HG03060 (cell line): ENCODE measurements at regions not wholly inside any gene's neighbourhood (a gene's known extent, or its start where the extent isn't known, plus 50 kb on each side); places are given as distances from the start of the nearest gene placed in this dataset.

Source experiments
- ATAC-seq: cut with Tn5 transposase; IDR thresholded peaks from one replicate; pipeline ENCODE4 v1.9.1; 2021; ENCODE audit warnings: low read depth, moderate number of reproducible peaks; ENCODE audit not compliant: unreplicated experiment

DNA sequence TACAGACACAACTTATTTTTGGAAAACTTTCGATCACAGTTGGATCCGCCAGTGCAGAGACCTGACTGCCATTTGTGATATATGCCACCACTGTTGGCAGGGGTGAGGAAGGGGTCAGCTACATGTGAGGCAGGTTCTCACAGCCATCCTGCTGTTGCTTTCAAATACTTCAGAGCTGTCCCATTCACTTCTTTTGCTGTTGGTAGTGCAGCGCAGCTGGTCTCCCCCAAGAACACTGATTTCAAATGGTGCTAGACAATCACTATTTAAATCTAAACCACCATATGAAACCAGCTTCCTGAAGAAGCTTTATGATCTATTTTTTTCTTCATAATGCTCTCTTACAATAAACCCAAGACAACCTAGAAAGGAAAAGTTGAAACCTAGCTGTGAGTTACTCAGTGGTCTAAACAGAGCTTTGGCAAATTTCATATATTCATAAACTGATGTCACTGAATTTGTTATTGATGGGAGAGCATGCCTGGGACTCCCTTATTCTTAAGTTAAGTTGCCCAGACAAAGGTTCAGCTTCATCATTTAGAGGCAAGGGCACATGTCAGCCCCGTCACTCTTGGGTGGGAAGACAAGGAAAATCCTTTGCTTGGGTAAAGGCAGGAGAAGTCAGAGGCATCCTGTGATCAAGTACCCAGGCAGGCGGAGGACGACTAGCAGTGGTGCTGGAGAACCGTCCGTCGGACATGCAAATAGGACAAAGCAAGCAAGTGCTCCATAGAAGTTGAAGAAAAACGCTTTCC lies 143.4 kb upstream of the KLF14 start:
- ATAC-seq = no peak

- ATAC-seq = no peak
Measured at GRCh38 chr7:130877991-130878305, 143.9 kb upstream of the KLF14 start.

GRCh38 chr7:130878785-130879184 lies 144.8 kb upstream of the KLF14 start:
- no peak for ATAC-seq

GRCh38 chr7:130879191-130879590 lies 145.2 kb upstream of the KLF14 start:
- ATAC-seq = no peak

- no peak for ATAC-seq
Measured at GRCh38 chr7:130880668-130881067, 146.7 kb upstream of the KLF14 start.

DNA sequence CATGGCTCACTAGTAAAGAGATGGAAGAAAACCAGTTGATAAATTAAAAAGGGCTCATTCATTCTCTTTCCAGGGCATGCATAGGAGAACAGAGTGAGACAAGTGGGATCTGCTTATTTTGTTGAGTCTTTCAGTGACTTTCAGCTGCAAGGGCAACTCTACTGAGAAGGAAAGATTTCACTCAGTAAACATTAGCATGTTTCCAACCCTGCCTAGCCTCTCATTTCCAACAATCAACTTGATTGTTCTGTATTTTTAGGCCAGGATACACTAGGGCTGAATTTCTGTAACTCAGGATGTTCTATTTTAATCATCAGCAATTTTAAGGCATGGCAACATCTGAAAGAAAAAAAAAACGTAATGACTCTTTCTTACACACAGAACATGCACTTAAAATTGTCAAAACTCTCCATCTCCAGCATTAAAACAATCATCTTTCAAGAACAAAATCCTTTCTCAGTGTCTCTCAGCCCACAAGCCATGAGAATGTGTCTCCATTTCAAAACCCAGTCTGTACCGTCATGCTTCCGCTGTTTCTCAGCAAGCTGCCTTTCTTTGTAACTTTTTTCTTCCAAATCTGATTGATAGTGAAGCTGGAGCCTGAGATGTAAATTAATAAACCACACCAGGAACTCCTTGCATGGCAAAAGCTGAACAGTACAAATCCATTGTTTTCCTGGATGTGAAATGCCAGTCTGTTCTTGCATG lies 147.2 kb upstream of the KLF14 start:
- ATAC-seq = no peak

DNA sequence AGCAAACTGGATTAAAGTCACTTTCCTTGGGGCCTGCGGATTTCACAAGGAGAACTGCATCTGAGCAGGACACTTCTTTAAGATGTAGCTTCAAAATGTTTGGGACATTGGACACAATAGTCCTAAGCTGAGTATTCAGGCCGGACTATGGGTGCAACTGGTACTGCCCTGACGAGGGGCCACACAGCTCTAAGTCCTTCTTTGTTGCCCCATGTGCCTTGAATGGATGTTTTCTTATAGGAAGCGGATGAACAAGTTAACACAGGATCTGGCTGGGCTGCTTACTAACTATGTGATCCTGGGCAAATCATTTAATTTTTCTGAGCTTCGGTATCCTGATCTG lies 147.8 kb upstream of the KLF14 start:
- no peak for ATAC-seq

- no peak for ATAC-seq
Measured at GRCh38 chr7:130882396-130882795, 148.4 kb upstream of the KLF14 start.

DNA sequence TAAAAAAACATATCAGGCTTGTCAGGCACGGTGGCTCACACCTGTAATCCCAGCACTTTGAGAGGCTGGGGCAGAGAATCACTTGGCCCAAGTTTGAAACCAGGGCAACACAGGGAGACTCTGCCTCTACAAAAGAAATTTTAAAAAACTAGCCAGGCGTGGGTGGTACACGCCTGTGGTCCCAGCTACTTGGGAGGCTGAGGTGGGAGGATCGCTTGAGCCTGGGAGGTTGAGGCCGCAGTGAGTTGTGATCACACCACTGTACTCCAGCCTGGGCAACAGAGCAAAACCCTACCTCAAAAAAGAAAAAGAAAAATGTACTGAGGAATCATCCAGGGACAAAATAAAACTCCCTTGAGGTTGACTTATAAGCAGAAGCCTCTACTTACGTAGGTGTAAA lies 149.9 kb upstream of the KLF14 start:
- ATAC-seq = no peak

DNA sequence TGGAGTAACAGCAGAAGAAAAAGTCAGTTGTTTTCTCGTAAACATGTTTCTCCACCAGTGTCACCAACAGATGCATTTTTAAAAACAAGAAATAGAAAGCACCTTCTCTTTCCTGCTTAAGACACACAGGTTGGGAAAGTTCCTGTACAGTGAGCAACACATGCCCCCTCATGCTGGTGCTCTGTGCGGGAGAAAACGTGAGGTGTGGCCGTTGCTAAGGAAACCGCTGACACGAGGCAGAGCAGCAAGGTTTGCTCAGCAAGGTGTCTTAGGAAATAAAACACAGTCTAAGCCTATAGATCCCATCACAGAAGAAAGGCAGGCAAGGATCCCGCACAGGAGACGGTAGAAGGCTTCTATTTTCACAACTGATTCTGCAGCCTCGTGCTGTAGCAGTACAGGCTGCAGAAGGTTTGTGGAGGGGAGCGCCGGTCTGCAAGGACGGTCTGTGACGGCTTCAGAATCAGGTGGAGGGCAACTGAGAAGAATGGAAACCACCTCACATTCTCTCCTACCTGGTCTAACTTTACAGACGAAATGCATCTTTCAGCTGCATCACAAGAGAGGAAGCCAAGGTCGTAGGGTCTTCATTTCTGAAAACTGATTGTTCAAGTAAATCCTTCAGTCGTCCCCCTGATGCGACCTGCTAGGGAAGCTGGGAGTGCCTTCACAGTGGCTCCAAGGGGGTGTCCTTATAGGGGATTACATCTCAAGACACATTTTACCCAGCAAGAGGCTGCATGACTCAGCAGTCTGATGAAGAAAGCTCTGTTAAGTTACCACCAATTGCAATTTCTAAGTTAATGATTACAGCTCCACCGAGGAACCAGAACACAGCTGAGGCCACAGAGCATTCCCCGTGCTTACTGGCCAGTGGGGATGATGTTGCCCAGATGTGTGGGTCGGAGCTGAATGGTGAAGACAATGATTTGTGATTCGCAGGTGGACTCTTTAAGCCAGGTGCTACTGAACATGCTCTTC lies 150.7 kb upstream of the KLF14 start:
- ATAC-seq = no peak

- ATAC-seq = no peak
Measured at GRCh38 chr7:130886438-130887135, 152.6 kb upstream of the KLF14 start.

GRCh38 chr7:130887182-130887956 lies 153.4 kb upstream of the KLF14 start:
- ATAC-seq = no peak

GRCh38 chr7:130887957-130888371 lies 154.0 kb upstream of the KLF14 start:
- no peak for ATAC-seq

DNA sequence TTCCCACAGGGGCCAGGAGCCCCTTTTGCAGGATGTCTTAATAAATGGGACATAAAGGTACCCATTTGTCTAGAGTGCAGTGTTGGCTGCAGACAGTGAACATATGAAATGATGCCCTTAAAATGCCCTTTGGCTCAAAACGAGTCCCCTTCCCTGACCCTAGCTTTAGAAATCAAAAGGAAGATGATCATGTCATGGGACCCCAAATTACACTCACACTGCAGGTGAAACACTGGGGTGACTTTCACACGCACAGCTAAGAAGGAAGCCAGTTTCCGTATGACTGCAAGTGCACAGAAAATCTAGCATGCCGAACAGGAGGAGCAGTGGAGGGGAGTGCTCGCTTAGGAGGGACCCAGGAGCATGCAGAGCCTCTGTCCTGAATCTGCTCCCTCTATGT lies 154.5 kb upstream of the KLF14 start:
- no peak for ATAC-seq

DNA sequence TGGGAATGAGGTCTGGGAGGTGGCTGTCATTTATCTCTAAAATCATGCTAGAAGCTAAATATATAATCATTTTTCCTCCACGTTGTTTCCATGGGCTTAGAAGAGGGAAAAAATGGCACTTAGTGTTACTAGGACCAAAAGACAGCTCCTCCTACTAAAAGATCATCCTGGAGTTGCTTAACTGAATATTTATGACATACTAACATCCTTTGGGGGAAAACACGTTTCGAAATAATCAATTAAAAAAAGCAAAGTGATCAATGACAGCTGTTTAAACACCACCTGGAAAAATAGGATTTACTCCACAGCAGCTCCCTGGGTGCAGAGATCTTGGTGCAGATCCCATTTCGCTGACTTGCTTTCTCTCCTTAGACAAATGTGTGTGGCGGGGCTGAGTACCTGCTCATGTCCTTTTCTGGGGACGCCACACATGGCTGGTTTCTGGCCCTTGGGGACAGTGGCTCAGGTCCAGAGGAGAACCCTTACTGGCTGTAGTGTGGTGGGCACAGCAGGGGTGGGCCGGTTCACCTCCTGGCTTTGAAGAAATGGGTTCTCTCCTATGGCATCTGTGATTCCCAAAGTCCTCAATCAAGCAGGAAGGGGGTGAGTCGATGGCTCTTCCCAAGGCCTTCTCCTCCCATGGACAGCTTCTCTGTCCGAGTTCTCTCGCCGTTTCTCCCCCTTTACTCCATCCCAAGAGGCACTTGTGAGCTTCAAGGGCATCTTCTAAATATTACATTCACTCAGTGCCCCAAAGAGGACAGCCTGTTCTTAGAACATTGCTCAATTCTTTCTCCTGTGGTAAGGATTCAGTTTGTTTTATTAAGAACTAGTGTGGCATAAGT lies 156.4 kb upstream of the KLF14 start:
- ATAC-seq = no peak

DNA sequence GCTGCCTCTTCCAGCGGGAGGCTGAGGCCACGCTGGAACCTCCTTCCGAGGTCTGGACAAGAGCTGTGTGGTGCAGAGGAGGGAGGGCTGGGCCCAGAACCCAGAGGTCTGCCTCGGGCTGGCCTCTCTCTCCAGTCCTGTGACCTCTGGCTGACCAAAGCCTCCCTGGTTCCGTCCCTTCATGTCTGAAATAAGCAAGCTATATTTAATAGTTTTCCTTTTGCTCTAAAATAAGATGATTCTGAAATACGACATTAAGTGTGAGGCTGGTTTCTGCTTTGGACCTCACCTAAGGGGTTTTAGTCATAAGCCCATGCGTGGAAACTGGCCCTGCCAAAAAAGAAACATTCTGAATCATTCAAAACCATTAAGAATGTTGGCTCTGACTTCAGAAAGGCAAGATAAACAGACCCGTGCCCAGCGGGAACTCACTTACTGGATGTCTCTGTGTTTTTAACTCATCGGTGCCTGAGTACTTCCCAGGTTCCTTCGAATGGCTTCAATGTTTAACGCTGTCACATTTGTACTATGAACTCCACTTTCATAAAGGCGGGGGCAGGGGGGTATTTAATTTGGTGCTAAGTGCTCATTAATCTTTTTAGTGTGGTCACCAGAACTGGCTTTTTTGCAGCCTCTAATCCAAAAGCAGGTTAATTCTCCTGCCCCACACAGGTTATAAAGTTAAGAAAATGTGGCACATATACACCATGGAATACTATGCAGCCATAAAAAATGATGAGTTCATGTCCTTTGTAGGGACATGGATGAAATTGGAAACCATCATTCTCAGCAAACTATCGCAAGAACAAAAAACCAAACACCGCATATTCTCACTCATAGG lies 157.5 kb upstream of the KLF14 start:
- ATAC-seq = no peak

DNA sequence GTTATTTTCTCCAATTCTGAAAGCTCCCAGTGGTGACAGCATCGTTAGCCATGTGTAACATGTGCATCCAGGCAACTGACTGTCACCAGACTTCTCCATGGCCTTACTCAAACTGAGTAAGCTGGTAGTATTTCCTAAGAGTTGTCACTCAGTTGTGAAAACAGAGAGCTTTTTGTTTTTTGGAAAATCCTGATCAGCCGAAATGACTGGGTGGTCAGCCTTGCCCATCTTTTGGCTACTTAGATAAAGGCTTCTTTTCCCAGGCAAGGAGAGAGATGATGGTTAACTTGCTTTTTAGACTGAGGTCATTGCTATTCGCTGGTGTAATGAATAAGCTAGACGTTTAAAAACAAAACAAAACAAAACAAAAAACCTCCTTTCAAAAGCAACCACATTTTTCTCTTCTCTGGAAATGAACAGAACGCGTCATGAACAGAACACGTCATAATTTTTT lies 159.5 kb upstream of the KLF14 start:
- ATAC-seq = no peak
